HG02973 (cell line): ENCODE measurements at regions not wholly inside any gene's neighbourhood (a gene's known extent, or its start where the extent isn't known, plus 50 kb on each side); places are given as distances from the start of the nearest gene placed in this dataset.
"Not testable (repeated sequence)": the region's sequence is repeated elsewhere in the genome, so short reads cannot be mapped to it uniquely, and the experiment has no call there.

ENCODE experiments used
- ATAC-seq: cut with Tn5 transposase; IDR thresholded peaks from one replicate; pipeline ENCODE4 v1.9.1; 2021; ENCODE audit warnings: moderate library complexity; ENCODE audit not compliant: unreplicated experiment

DNA sequence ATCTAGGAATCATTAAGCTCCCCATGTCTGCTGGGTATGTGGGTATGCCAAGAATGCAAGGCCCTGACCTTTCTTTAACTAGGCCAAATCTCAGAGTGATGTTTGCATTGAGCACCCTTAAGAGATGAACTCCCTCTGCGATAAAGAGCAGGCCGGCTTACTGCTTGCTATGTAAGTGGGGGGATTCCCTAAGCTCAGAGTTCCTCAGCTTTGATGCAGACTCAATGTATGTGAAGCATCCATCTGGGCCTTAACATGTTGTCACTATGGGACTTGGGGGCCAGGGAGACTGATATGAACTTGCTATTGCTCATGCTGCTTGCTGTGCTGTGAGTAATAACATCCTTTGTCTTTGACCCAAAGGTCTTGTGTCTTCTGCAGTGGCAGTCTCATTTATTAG lies 149.7 kb downstream of the C12orf75 start:
- no peak for ATAC-seq

DNA sequence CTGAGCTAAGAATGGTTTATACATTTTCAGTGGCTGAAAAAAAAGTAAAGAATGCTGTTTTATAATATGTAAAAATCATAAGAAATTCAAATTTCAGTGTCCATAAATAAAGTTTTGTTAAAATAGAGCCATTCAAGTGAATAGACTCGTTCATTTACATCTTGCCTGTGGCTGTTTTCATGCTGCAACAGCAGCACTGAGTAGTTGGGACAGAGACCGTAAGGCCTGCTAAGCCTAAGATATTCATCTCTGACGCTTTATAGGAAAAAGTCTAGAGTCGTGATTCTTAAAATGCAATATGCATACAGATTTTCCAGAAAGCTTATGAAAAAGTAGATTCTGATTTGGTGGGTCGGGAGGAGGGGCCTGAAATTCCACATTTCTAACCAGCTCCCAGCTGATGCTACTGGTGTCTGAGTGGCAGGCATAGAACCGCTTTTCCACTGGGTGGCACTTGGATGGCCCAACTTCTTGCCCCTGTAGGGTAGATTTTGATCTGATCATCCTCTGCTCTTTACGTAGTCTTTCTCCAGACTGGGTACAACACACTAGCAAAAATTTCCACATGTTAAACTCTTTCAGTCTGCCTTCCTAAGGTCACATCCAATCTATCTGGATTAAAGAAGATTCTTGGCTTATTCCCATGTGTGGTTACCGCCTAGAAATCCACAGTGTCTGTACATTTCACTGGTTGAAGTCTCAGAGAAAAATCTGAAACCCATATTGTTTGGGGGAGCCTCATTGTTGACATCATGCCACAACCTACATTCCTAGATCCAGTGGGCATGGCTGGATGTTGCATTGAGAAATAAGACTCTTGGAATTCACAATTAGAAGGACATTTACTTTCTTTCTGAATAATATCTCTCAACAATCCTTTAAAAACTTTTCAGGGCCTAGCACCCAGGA lies 151.2 kb downstream of the C12orf75 start:
- ATAC-seq: no peak

DNA sequence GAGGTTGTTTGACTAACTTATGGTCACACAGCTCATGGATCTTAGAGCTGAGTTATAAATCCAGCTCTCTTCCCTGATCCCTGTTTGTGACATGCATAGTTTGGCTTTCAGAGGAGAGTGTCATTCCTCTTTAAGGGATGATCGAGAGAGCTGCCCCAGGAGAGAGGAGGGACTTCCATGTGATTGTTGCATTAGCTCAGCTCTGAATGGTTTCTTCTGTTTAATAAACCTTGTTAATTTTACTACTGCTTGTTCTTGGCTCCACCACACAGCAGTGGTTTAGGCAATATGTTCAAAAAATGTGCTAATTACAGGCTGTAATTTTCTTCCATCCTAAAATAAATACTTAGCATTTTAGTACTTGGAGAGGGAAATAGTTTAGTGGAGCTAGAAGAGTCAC lies 152.5 kb downstream of the C12orf75 start:
- no peak for ATAC-seq

DNA sequence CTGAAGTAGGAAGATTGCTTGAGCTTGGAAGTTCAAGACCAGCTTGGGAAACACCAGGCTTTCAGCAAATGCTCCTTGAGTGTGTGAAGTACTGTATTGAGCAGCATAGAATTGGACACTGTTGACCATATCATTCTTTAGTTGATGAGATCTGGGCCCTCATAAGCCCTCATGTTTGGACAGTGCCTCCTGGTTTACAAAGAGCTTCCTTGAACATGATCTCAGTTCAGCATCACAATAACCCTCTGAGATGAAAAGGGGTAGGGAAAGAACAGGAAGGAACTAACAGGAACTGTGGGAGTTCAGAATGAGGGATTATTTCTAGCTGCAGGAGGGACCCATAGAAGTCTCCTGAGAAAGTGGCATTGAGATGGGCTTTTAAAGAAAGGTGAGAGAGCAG lies 153.2 kb downstream of the C12orf75 start:
- ATAC-seq: no peak

DNA sequence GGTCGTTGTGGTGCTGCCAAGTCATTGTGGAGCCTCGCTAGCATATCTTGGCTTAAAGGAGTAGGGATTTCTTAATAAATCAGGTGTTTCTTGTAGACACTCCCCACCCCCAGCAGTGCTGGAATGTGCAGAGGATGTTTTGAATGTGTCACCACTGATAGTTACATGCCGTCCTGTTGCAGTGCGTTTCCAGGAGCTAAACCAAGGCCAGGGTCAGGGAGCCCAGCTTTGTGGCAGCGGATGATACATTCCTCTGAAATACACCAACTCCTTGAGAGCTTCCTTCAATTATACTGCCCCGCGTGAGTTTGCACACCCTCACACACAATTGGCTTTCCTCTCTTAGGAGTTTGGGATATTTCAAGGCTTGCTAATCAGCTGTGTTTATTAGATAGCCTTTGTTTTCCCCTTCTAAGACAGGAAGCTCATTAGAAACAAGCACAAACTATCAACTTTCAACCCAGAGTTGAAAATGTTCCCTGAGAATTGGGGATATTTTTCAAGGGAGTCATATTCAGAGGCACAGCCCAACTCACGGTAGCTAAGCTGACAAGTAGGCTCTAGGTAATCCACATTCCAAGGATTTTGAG lies 154.9 kb downstream of the C12orf75 start:
- ATAC-seq: no peak

DNA sequence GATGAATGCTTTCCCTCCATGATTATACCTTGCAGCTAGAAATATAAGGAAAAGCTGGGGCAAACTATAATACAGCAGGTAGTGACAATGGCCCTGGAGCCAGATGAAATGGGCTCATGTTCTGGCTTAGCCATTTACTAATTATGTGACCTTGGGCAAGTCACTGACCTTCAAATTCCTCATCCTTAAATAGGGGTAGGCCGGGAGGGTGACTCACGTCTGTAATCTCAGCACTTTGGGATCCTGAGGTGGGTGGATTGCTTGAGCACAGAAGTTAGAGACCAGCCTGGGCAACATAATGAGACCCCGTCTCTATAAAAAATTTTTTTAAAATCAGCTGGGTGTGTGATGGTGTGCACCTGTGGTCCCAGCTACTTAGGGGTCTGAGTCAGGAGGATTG lies 155.4 kb downstream of the C12orf75 start:
- no peak for ATAC-seq

DNA sequence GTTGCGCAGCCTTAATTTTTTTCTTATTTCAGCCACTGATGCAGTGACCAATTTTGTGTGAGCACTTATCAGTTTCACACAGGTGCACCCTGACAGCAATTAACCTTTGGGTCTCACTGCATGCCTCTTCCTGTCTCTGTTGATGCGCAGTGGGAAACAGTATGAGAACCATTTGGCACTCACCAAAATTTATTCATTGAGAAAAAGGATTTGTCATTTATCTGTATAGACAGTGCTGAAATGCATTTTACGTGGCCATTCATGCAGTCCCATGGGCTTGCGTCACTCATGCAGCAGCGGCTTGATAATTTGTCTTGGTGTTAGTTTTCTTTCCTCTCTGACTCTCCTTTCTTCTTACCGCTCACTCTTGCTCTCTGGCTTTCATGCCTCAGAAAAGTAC lies 157.5 kb downstream of the C12orf75 start:
- no peak for ATAC-seq

DNA sequence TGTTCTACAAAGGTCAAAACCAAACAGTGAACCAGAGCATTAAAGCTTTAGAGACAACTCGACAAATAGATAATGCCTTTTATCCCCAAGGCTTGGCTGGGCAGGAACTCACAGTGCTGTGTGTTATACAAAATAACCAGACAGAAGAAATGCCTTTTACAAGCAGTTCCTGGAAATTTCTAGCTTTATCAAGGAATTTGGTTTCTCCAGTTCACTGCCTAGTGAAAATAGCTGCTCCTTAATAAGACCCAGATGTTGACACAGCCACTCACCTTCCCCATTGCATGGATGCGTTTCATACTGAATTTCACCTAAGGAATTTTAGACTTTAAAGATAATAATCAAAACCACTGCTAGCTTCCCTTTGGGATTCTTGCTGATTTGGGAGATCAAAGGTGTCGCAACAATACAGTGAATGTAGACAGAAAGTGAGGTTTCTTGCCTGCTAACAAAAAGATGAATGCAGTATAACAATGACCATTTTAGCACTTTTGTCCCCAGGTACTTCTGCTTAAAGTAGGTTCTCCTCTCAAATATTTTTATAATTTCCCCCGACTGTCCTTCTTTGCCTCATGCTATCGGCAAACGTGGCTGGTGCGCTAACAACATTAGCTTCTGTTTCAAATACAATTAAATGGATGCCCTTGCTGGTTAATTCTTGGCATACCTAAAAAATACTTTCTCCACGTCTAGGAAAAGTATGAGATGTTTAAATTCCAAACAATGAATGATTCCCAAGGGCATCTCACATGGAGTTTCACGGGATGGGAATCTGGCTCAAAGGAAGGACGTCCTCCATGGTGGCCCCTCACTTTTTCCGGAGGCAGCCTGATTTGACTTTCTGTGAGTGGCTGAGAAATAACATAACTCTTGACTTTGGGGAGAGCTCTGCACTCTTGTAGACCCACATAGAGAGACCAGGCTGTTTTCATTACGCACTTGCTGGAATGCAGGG lies 162.4 kb downstream of the C12orf75 start:
- ATAC-seq: no peak

DNA sequence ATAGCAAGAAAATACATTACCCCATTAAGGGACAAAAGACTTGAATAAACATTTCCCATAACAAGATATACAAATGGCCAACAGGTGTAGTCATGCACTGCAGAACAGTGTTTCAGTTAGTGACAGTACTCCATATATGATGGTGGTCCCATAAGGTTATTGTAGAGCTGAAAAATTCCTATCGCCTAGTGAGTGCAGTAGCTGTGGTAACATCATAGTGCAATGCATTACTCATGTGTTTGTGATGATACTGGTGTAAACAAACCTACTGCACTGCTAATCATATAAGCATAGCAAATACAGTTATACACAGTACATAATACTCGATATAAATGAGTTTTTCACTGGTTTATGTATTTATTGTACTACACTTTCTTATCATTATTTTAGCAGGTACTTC lies 168.7 kb downstream of the C12orf75 start:
- ATAC-seq: no peak

DNA sequence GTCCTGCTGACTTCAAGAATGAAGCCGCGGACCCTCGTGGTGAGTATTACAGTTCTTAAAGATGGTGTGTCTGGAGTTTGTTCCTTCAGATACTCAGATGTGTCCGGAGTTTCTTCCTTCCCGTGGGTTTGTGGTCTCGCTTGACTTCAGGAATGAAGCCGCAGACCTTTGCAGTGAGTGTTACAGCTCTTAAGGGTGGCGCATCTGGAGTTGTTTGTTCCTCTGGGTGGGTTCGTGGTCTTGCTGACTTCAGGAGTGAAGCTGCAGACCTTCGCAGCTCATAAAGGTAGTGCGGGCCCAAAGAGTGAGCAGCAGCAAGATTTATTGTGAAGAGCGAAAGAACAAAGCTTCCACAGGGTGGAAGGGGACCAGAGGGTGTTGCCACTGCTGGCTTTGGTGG lies 170.2 kb downstream of the C12orf75 start:
- ATAC-seq: not testable (repeated sequence)

DNA sequence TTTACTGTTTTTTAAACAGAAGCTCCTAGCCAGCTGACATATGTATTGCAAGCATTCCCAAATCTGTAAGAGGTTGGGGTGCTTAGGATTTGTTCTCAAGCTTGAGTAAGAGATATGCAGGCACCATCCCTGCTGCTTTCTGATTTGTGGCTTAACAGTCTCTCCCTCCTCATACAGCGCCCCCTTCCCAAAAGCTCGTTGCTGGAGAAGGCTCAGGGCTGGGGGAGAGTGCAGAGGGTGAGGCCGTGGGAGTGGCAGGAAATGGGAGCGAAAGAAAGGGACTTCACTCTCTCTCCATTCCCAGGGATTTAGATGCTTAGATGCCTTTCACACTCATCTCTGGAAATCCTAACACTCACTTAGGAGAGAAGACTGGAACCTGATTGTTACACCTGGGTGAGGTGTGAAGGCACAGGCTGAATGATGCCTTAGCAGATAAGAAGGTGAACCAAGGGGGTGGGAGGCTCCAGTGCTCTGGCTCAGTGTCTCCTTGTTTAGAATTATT lies 172.0 kb downstream of the C12orf75 start:
- no peak for ATAC-seq

DNA sequence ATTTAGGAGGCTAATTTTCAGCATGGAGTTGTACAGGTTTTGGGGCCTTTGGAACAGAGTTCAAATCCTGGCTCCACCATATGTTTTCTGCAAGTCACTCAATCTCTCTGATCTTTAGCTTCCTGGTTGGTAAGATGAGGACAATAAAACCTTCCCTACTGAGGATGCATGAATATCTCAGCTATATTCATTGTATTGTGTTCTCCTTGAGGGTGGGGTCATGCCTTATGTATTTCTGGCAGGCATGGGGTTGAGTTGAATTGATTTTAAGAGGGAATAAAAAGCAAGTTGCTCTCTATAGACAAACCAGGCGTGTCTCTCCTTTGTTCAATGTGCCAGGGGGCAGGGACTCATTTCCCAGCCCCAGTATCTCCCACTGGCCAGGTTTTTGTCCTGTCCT lies 173.1 kb downstream of the C12orf75 start:
- ATAC-seq: no peak

DNA sequence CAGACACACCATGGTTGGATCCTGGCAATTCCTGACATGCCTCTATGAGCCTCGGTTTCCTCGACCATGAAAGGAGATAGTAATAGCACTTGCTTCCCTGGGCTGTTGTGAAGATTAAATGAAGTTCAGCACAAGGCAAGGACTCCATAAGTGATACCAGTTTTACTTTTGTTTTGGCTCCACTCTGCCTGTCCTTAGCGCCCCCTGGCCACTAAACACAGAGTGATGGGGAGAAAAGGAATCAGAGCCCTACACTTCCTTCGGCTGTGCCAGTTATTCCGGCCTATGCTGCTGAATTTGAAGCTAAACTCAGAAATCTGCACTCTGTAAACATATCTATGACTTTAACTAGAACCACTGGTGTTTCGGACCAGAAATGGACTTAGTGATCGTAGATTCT lies 173.8 kb downstream of the C12orf75 start:
- no peak for ATAC-seq

DNA sequence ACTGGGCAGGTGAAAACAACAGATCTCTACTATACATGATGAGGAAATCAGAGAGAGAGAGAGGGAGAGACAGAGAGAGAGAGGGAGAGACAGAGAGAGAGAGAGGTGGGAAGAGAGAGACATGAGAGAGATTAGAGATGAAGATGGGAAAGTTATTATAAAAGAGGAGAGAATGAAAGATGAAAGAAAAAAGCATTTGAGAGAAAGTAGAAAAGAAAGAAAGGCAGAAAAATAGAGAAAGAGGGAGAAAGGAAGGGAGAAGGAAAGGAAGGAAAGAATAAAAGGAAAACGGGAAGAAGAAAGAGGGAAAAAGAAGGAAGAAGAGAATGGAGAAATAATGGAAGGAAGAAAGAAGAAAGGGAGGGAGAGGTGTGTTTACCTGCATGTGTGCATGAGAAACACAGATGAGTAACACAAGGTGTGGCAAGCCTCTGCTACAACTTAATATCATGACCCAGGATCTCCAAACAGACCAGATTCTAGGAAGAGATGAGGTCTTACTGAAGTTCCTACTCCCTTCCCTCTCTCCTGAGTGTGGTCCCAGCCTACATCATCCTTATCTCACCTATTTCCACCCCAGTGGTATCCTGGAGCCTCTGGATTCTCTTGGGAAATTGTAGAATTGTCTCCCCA lies 176.3 kb downstream of the C12orf75 start:
- no peak for ATAC-seq

DNA sequence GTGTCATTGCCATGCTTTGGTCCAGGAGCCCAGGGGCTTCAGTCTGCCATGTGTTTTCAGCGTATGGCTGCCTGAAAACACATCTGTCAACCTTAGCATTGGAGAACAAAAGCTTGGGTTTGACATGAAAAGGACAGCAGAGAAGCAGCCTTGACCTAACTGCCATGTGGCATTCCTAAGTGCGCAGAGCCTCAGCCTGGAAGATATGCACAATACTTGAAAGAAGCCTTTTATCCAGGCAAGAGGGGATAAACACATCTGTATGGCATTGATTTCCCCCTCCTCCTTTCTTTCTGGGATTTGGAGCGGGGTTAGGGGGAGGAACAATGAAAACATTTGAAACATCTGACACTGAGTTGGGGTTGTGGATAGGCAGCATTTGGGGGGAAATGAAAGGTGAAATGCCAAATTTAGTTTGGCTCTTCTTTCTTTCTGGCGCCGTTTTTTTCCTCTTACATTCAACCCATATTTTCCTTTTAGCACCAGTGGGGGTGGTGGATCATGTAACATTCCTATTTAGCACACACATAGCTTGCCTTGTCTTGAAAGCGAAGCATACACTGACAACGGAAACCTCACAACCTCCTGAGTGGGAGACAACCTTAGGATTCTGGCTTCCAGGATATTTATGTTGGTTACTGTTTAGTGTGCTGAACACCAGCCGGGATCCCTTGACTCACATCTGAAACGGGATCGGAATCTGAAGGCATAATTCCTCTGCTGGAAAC lies 177.0 kb downstream of the C12orf75 start:
- ATAC-seq: no peak

DNA sequence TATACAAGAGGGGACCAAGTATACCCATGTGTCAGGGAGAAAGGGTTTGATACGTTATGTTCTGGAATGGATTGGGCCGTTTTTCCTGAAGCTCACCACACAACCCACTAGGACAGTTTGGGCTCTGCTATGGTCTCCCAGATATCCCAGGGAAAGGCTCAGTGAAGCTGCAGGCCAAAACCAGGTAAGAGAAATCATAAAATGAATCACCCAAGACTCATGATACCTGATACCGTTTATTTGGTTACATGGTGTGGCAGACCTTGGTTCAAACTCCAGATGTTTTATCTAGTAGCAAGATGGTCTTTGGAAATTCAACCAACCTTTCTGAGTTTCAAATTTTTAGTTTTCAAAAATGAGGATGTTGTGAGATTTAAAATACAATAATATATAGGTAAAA lies 177.6 kb downstream of the C12orf75 start:
- no peak for ATAC-seq

DNA sequence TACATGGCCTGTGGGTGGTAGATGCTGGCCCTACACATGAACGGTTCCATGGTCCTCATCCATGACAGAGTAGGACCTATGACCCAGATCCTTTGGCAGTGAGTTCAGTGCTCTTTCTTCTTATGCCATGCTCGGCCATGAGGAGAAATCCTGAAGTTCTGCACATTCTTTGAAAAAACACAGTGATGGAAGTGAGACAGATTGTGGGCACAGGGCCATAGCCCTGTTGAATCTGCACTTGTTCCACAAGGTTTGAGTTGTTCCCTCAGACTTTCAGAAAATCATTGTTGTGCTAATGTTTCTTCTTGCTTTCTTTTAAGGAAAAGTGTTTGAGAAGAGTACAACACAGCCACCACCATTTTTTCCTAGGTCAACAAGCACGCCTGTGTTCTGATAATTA lies 180.0 kb downstream of the C12orf75 start:
- ATAC-seq: no peak

DNA sequence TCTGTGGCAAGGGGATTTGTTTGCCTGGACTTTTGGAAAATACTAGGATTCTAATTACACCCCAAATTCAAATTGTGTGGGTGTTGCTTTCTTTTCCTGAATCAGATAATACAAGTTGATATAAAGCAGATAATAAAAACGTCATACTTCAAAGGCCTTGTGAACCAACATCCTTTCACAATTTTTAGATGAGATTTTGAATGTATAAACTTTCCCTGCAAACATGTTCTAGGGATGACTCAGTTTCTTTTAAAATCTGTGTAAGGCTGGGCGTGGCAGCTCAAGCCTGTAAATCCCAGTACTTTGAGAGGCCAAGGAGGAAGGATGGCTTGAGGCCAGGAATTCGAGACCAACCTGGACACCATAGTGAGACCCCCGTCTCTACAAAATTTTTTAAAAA lies 182.4 kb downstream of the C12orf75 start:
- not testable (repeated sequence) for ATAC-seq

DNA sequence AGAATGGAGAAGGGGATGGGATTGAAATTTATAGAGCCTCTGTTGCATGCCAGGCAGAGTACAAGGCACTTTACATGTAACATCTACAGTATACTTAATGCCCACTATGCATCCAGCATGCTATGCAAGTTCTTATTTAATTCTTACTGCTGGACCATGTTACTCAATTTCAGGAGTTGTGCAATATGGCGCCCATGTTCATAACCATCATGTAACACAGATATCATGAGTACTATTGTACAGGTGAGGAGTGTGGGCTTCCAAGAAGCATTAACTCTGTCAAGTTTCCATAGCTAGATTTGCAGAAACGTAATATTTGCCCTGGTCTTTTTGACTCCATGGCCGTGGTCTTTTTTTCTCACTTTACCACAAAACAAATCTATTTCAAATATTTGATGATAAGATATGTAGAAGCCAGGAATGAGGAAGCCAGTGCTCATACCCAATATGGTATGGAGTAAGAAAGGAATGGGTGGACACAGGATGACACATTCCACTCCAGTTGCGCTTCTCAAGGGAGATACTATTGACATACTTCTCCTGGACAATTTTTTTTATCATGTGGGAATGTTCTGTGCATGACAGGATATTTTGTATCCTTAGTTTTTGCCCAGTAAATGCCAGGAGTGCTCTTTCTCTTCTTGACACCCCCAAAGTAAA lies 191.8 kb downstream of the C12orf75 start:
- no peak for ATAC-seq
